Panc1 (cell line): ENCODE measurements at regions not wholly inside any gene's neighbourhood (a gene's known extent, or its start where the extent isn't known, plus 50 kb on each side); places are given as distances from the start of the nearest gene placed in this dataset.

ENCODE experiments used
- CTCF ChIP-seq: fragments of 450-650 bp; IDR thresholded peaks from 2 replicates; pipeline ENCODE4 v1.5.1; 2017; ENCODE audit warnings: mild to moderate bottlenecking
- SIN3A ChIP-seq: IDR thresholded peaks from 2 replicates; pipeline ENCODE4 v1.6.1; 2012; ENCODE audit warnings: low read depth, mild to moderate bottlenecking, low read length, moderate library complexity, borderline replicate concordance; ENCODE audit not compliant: insufficient read depth

- TF ChIP-seq SIN3A (no peak), CTCF (no peak)
Observed at GRCh38 chr20:55744896-55745295, 260.4 kb downstream of the CBLN4 start.
